ENCODE measurements at regions not wholly inside any gene's neighbourhood (a gene's known extent, or its start where the extent isn't known, plus 50 kb on each side); places are given as distances from the start of the nearest gene placed in this dataset.
"Not testable (repeated sequence)": the region's sequence is repeated elsewhere in the genome, so short reads cannot be mapped to it uniquely, and the experiment has no call there.

DNA sequence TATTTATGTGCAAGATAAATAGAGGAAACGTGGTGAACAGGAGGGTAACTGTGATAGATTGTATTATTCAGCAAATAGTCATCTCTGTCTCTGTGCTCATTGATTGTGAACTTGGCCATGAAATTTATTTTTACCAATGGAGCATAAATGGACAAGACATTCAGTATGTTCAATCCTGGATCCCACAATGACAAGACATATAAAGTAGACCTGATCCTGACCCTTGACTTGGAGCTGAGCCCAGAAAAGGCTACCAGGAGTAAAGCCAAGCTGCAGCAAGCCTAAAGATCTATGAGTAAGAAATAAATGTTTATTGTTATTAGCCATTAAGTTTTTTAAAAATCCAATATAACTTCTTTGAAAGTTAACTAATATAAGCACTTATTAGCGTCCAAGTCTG, 531.2 kb downstream of the PIK3C3 start:
- DNase-seq: no peak

DNA sequence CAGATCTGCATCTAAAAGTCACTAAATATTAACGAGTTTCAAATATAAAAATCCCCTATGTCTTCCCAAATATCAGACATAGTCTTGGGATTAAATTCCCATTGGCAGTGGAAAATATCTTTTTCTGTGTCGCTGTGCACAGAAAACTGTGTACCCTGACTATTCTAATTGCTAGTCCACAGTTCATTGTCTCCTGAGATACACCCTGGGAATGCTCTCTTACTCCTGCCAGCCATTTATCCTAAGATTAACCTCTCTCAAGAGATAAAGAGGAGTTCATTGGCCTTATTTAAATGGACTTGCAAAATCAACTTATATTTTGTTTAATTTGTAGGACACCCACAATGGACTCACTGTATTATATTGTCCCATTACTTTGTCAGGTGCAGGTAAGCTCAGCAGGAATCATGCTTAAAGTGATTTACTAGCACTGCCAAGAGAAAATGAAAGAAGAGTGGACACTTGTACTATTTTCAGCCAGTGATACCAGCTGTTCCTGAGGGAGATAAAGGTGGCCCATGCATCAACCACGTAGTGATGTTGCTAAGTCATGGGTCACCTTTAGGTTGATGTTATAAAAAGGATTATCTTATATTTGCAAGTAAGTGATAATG, 553.8 kb downstream of the PIK3C3 start:
- DNase-seq: no peak

GRCh38 chr18:42509750-42510415, 554.8 kb downstream of the PIK3C3 start:
- DNase-seq: no peak

GRCh38 chr18:42510540-42510939, 555.5 kb downstream of the PIK3C3 start:
- no peak for DNase-seq

GRCh38 chr18:42513441-42513840, 558.4 kb downstream of the PIK3C3 start:
- DNase-seq: no peak

DNA sequence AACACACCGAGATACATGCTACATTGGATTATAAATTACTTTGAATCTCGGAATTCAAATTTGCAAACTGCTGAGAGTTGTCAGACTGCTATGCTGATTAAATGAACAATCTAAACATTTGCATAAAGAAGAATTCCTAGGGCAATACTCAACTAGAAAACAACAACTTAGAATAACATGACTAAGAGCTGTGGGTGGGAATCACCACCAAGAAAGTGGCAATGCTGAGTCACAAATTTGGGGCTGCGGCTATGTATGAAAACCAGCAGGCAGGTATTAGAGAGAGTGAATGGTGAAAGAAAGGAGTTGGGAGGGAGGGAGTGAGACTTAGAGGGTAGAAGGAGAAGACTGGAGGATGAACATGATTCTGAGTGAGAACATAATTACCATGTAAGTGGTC, 559.5 kb downstream of the PIK3C3 start:
- DNase-seq: no peak

DNA sequence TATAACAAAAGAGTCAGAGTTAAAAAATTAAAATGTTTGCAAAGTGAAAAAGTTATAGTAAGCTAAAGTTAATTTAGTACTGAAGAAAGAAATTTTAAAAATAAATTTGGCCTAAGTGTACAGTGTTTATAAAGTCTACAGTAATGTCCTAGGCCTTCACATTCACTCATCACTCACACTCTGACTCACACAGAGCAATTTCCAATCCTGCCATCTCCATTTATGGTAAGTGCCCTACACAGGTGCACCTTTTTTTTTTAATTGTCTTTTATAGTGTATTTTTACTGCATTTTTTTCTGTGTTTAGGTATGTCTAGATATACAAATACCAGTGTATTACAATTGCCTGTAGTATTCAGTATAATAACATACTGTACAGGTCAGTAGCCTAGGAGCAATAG, 562.9 kb downstream of the PIK3C3 start:
- no peak for DNase-seq

DNA sequence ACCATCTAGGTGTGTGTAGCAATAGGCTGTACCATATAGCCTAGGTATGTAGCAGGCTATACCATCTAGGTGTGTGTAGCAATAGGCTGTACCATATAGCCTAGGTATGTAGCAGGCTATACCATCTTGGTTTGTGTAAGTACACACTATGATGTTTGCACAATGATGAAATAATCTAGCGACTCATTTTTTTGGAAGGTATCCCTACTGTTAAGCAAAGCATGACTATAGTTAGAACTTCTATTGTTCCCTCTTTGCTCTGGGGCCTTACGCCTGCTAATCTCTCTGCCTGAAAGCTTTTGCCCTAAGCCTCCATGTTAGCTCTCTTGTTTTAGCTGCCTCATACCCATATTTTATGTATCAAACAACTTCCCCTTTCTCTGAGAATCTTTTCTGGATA, 563.3 kb downstream of the PIK3C3 start:
- not testable (repeated sequence) for DNase-seq

- DNase-seq: no peak
These were observed 565.1 kb downstream of the PIK3C3 start for GRCh38 chr18:42520138-42520537.

- no peak for DNase-seq
These were observed 570.9 kb downstream of the PIK3C3 start for GRCh38 chr18:42525905-42526304.

- DNase-seq: no peak
These were observed 572.7 kb downstream of the PIK3C3 start for GRCh38 chr18:42527766-42528165.

- no peak for DNase-seq
These were observed 575.2 kb downstream of the PIK3C3 start for GRCh38 chr18:42530276-42530675.

GRCh38 chr18:42532119-42532518, 577.1 kb downstream of the PIK3C3 start:
- DNase-seq: no peak

- no peak for DNase-seq
These were observed 578.1 kb downstream of the PIK3C3 start for GRCh38 chr18:42533009-42533575.

DNA sequence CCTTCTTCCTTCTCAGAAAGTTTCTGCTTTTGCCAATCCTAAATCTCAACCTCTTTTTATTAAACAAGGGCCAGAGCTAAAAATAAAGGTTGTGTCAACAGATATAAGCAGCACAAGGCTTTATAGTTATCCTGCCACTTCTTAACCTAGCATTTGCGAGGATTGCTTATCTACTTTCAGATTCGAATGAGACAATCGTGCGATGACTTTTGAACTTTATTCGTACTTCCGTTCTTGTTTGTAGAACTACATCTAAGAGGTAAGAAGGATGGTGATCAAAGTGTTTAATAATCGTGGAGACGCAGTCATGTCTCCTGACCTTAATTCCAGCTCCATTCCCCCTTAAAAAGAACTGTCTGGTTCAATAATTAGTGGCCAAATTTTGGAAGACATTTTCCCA, 578.6 kb downstream of the PIK3C3 start:
- DNase-seq: no peak

DNA sequence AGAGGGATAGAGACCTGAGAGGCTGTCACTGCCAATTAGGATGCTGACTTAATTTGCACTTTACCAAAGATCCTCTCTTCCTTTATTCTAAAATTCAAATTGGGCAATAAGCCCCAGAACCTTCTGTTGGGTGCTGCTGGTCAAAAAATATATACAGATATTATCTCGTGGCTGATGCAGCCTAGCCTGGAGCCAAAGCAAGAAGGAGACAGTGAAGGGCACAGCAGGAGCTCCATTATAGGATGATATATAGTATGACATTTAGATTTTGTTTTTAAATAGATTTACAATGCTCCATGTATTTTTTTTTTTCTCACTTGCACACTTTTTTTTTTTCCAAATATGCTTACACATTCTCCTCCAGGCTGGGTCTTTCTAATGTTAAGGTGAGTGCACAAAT, 579.3 kb downstream of the PIK3C3 start:
- no peak for DNase-seq

DNA sequence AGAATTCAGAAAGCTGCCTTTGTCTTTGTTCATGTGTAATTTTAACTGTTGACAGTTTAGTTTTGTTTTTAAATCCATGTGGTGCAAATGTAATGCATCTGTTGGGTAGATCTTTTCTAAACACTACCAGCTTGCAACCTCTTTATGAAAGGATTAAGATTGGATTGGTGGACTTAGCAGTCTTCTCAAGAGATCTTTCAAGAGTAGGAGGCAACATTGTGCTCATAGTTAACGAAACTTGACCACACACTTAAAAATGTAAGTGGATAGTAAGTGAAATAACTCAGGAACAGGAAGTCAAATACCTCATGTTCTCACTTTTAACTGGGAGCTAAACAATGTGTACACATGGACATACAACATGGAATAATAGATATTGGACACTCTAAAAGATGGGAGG, 579.0 kb downstream of the RIT2 start:
- DNase-seq: no peak

- DNase-seq: no peak
These were observed 578.2 kb downstream of the RIT2 start for GRCh38 chr18:42537291-42537690.

- DNase-seq: no peak
These were observed 570.6 kb downstream of the RIT2 start for GRCh38 chr18:42544901-42545300.

DNA sequence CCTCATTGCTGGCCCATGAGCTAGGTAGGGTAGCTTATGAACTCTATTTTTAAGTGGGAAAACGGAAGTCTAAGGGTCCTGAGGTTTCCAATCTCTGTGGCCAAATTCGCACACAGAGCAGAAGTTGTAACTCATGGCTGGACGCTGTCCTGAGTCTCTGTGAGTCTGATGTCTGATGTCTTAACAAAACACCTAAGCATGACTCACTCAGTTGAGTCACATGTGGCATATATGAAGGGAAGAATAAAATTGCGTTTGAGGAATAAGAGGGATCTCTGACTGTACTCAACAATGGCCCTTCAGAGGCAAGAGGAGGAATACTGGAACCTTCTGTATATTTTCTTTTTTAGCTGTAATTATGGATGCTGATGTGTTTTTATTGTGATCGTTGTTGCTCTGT, 569.7 kb downstream of the RIT2 start:
- DNase-seq: no peak

- DNase-seq: no peak
These were observed 567.0 kb downstream of the RIT2 start for GRCh38 chr18:42548493-42548892.

GRCh38 chr18:42549596-42549995, 565.9 kb downstream of the RIT2 start:
- no peak for DNase-seq

DNA sequence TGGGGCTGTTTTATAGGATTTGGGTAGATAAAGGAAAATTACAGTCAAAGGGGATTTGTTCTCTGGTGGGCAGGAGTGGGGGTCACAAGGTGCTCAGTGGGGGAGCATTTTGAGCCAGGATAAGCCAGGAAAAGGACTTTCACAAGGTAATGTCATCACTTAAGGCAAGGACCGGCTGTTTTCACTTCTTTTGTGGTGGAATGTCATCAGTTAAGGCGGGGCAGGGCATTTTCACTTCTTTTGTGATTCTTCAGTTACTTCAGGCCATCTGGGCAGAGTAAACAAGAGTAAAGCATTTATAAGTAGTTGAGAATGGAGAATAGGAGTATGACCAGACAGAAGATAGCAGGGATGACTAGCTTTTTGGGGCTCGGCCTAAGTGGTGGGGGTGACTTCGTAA, 562.9 kb downstream of the RIT2 start:
- not testable (repeated sequence) for DNase-seq

GRCh38 chr18:42559069-42559690, 556.3 kb downstream of the RIT2 start:
- no peak for DNase-seq

All from activated naive CD4-positive, alpha-beta T cell treated with anti-CD3 and anti-CD28 coated beads, Interleukin-2, amount 50 U/mL, for 16 hours (primary cell).